H9 (cell line): ENCODE measurements at regions not wholly inside any gene's neighbourhood (a gene's known extent, or its start where the extent isn't known, plus 50 kb on each side); places are given as distances from the start of the nearest gene placed in this dataset.

Experiments
- DNase-seq: peaks from one replicate; pipeline ENCODE4 v3.0.0-alpha.2; 2017
- H2AFZ ChIP-seq: one replicate; pipeline ENCODE4 v1.6.1; 2013; ENCODE audit warnings: mild to moderate bottlenecking, low read length, control low read depth, moderate library complexity
- H2AK5ac ChIP-seq: 2 replicates; pipeline ENCODE4 v1.6.1; 2013; ENCODE audit warnings: low read length, control low read depth, mixed read lengths; ENCODE audit not compliant: insufficient read length
- H2BK120ac ChIP-seq: one replicate; pipeline ENCODE4 v1.6.1; 2013; ENCODE audit warnings: low read depth, mild to moderate bottlenecking, low read length, control low read depth, inconsistent platforms; ENCODE audit not compliant: poor library complexity, severe bottlenecking
- H2BK12ac ChIP-seq: 2 replicates; pipeline ENCODE4 v1.6.1; 2013; ENCODE audit warnings: low read length, control low read depth, mixed read lengths, low read depth; ENCODE audit not compliant: insufficient read length
- H2BK15ac ChIP-seq: 2 replicates; pipeline ENCODE4 v1.6.1; 2013; ENCODE audit warnings: low read depth, low read length, control low read depth
- H2BK20ac ChIP-seq: one replicate; pipeline ENCODE4 v1.6.1; 2013; ENCODE audit warnings: low read depth, mild to moderate bottlenecking, low read length, control low read depth, inconsistent platforms; ENCODE audit not compliant: poor library complexity, severe bottlenecking
- H2BK5ac ChIP-seq: 2 replicates; pipeline ENCODE4 v1.6.1; 2013; ENCODE audit warnings: low read length, control low read depth, mixed read lengths; ENCODE audit not compliant: insufficient read length
- H3K14ac ChIP-seq: 2 replicates; pipeline ENCODE4 v1.6.1; 2013; ENCODE audit warnings: low read length, control low read depth; ENCODE audit not compliant: insufficient read depth
- H3K18ac ChIP-seq: 2 replicates; pipeline ENCODE4 v1.6.1; 2013; ENCODE audit warnings: low read depth, mild to moderate bottlenecking, mixed read lengths, low read length, control low read depth; ENCODE audit not compliant: insufficient read length
- H3K23ac ChIP-seq: 2 replicates; pipeline ENCODE4 v1.6.1; 2013; ENCODE audit warnings: low read length, control low read depth, mixed read lengths, low read depth; ENCODE audit not compliant: insufficient read length
- H3K23me2 ChIP-seq: 2 replicates; pipeline ENCODE4 v1.6.1; 2013; ENCODE audit warnings: low read depth, mild to moderate bottlenecking, mixed read lengths, low read length, control low read depth; ENCODE audit not compliant: insufficient read length, poor library complexity, severe bottlenecking
- H3K27ac ChIP-seq: 2 replicates; pipeline ENCODE4 v1.5.1; 2013; ENCODE audit warnings: low read length, control low read depth, mixed read lengths, low read depth; ENCODE audit not compliant: insufficient read length
- H3K27me3 ChIP-seq: 2 replicates; pipeline ENCODE4 v1.6.1; 2013; ENCODE audit warnings: low read length, control low read depth, inconsistent platforms; ENCODE audit not compliant: insufficient read depth
- H3K4ac ChIP-seq: 2 replicates; pipeline ENCODE4 v1.6.1; 2013; ENCODE audit warnings: low read depth, mild to moderate bottlenecking, control low read depth, inconsistent platforms, low read length, moderate library complexity
- H3K4me1 ChIP-seq: 2 replicates; pipeline ENCODE4 v1.6.1; 2013; ENCODE audit warnings: low read length, control low read depth, inconsistent platforms; ENCODE audit not compliant: insufficient read depth
- H3K4me2 ChIP-seq: 2 replicates; pipeline ENCODE4 v1.6.1; 2013; ENCODE audit warnings: low read length, control low read depth, mixed read lengths; ENCODE audit not compliant: insufficient read length, insufficient read depth
- H3K56ac ChIP-seq: 2 replicates; pipeline ENCODE4 v1.6.1; 2013; ENCODE audit warnings: low read depth, mild to moderate bottlenecking, mixed read lengths, low read length, control low read depth; ENCODE audit not compliant: insufficient read length
- H3K79me1 ChIP-seq: 2 replicates; pipeline ENCODE4 v1.6.1; 2013; ENCODE audit warnings: low read depth, mild to moderate bottlenecking, moderate library complexity, low read length, control low read depth, inconsistent platforms; ENCODE audit not compliant: insufficient read depth, poor library complexity, severe bottlenecking
- H3K79me2 ChIP-seq: 2 replicates; pipeline ENCODE4 v1.6.1; 2013; ENCODE audit warnings: low read length, control low read depth, inconsistent platforms; ENCODE audit not compliant: insufficient read depth
- H3K9ac ChIP-seq: 2 replicates; pipeline ENCODE4 v1.6.1; 2013; ENCODE audit warnings: low read length, control low read depth, mixed read lengths; ENCODE audit not compliant: insufficient read length; ENCODE audit errors: extremely low read depth
- H3K9me3 ChIP-seq: one replicate; pipeline ENCODE4 v1.6.1; 2013; ENCODE audit warnings: low read depth, low read length, inconsistent platforms; ENCODE audit not compliant: control insufficient read depth
- H3T11ph ChIP-seq: one replicate; pipeline ENCODE4 v1.6.1; 2013; ENCODE audit warnings: mild to moderate bottlenecking, low read length, control low read depth, inconsistent platforms
- H4K20me1 ChIP-seq: one replicate; pipeline ENCODE4 v1.6.1; 2013; ENCODE audit not compliant: control insufficient read depth, insufficient read length, insufficient read depth
- H4K5ac ChIP-seq: 2 replicates; pipeline ENCODE4 v1.6.1; 2013; ENCODE audit warnings: low read depth, mild to moderate bottlenecking, mixed read lengths, low read length, control low read depth; ENCODE audit not compliant: insufficient read length
- H4K8ac ChIP-seq: replicated peaks from 2 replicates; pipeline ENCODE4 v1.6.1; 2013; ENCODE audit warnings: low read length, control low read depth, mixed read lengths, low read depth; ENCODE audit not compliant: insufficient read length
- H4K91ac ChIP-seq: 2 replicates; pipeline ENCODE4 v1.6.1; 2013; ENCODE audit warnings: low read depth, mild to moderate bottlenecking, moderate library complexity, mixed read lengths, low read length, control low read depth; ENCODE audit not compliant: insufficient read length
- H3K27ac Mint-ChIP-seq, 3 experiments: 2 replicates in 2 of 3; 3 replicates in 1 of 3; pipeline ENCODE4 v1.8.0; 2020 to 2021; ENCODE audit warnings: mixed read lengths in 3 of 3, mild to moderate bottlenecking in 1 of 3, moderate library complexity in 1 of 3
- H3K27me3 Mint-ChIP-seq: 2 replicates; pipeline ENCODE4 v1.8.0; 2021; ENCODE audit warnings: low read depth, mild to moderate bottlenecking, moderate library complexity, mixed read lengths
- H3K36me3 Mint-ChIP-seq, 3 experiments: 2 replicates in 2 of 3; 3 replicates in 1 of 3; pipeline ENCODE4 v1.8.0; 2020 to 2021; ENCODE audit warnings: low read depth in 3 of 3, mixed read lengths in 3 of 3; ENCODE audit not compliant: insufficient read depth in 1 of 3
- H3K4me1 Mint-ChIP-seq, 2 experiments: 2 replicates each; pipeline ENCODE4 v1.8.0; 2020; ENCODE audit warnings: mixed read lengths in 2 of 2
- H3K4me3 Mint-ChIP-seq, 2 experiments: 2 replicates in 1 of 2; 3 replicates in 1 of 2; pipeline ENCODE4 v1.8.0; 2020 to 2021; ENCODE audit warnings: mild to moderate bottlenecking in 2 of 2, mixed read lengths in 2 of 2, moderate library complexity in 1 of 2
- H3K9me3 Mint-ChIP-seq, 2 experiments: 2 replicates in 1 of 2; 3 replicates in 1 of 2; pipeline ENCODE4 v1.8.0; 2020; ENCODE audit warnings: mild to moderate bottlenecking in 2 of 2, mixed read lengths in 2 of 2, moderate library complexity in 1 of 2
- CTCF ChIP-seq: fragments of 200-600 bp; sonication (generic); conservative IDR thresholded peaks from 3 replicates; pipeline ENCODE4 v1.8.0; 2021; ENCODE audit warnings: antibody characterized with exemption, mild to moderate bottlenecking
- WGBS: extraction: QIAGEN DNeasy Blood & Tissue Kit; methylation state at CpG from one replicate; pipeline ENCODE4 v1.1.7; 2013; ENCODE audit warnings: missing lambda C conversion rate, low lambda C conversion rate, mixed read lengths; ENCODE audit not compliant: insufficient read length; ENCODE audit errors: extremely low coverage; 5-methylcytosine and 5-hydroxymethylcytosine counted together

GRCh38 chr10:121365566-121365965 lies 232.7 kb downstream of the FGFR2 start:
- Histone ChIP-seq H3K23ac (no peak overlapping the region), H3K79me1 (no peaks in the 10 kb centered on the region), H4K8ac (no peak overlapping the region), H3K56ac (no peak overlapping the region), H3K4me2 (no peak overlapping the region), H3K9me3 (no peaks in the 10 kb centered on the region), H3K4me1 (0 out of 2 replicates have a peak, but pooled peaks cover 3% of the 10 kb centered on the region), H2BK20ac (no peak overlapping the region), H3K9ac (no peak overlapping the region), H3K27ac (no peak overlapping the region), H2BK5ac (no peak overlapping the region), H2AFZ (no peak overlapping the region), H3K27me3 (no peaks in the 10 kb centered on the region; the same call in 1 of the 2 replicates), H3K14ac (no peak overlapping the region), H3K23me2 (no peaks in the 10 kb centered on the region), H2BK120ac (no peak overlapping the region), H4K5ac (no peak overlapping the region), H3K79me2 (no peaks in the 10 kb centered on the region), H4K91ac (no peak overlapping the region), H4K20me1 (no peaks in the 10 kb centered on the region), H2AK5ac (no peak overlapping the region), H3K18ac (no peak overlapping the region), H3K4ac (no peak overlapping the region), H2BK12ac (no peak overlapping the region), H2BK15ac (no peak overlapping the region), H3T11ph (no peak overlapping the region)
- no peak overlapping the region for H3K4me3 Mint-ChIP-seq
- peaks cover 0 to 7% (median 0%) of the 10 kb centered on the region in 3 experiments; a peak in 1 of 7 replicates for H3K36me3 Mint-ChIP-seq
- no peak for DNase-seq
- H3K4me1 Mint-ChIP-seq = peaks cover 21 to 29% of the 10 kb centered on the region in 2 experiments
- no peak for TF ChIP-seq CTCF
- peaks cover 1% of the 10 kb centered on the region; the same call in 1 of the 2 replicates for H3K27me3 Mint-ChIP-seq
- H3K27ac Mint-ChIP-seq = no peak overlapping the region
- peaks cover 2 to 3% of the 10 kb centered on the region in 2 experiments; a peak in 3 of 5 replicates for H3K9me3 Mint-ChIP-seq
- no CpG with 5 or more reads among the region's 29 CpGs for WGBS
